ENCODE measurements at regions not wholly inside any gene's neighbourhood (a gene's known extent, or its start where the extent isn't known, plus 50 kb on each side); places are given as distances from the start of the nearest gene placed in this dataset.

DNA sequence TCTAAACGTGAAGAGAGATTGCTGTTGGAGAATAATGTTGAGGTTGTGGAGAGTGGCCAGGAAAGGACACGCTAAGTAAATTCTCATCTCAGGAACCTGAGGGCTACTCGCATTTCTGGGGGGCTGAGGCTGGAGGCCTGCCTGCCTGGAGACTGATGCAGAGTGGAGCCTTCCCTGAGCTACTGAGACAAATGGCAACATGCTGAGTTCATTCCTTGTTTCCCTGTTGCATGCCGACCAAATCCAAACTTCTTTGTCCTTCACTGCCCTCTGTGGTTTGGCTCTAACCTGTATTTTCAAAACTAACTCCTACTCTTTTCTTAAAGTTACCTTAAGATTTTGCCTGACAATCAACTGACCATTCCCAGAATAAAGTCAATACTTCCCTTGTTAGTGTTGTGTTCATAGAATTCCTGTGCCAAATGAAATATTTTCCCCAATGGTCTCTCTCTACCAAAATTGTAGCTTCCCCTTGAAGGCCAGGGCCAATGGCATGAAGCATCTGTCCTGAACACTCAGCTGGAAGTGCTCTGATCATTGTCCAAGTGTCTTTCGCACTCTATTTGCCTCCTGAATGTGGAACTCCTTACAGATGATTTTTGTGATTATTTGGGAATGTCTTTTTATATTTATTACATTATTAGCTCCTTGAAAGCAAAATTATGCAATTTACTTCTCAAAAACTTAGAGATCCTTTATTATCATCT, 1085.6 kb downstream of the SOCS6 start:
- no peak for ATAC-seq (ENCODE audit: low read depth)
- H3K27ac ChIP-seq (ENCODE audit: poor library complexity, severe bottlenecking): no peak overlapping the region
- H3K27me3 ChIP-seq (ENCODE audit: insufficient read depth, poor library complexity, severe bottlenecking): no peaks in the 10 kb centered on the region
- DNase-seq (ENCODE audit: low spot score): no peak
- H3K9me3 ChIP-seq (ENCODE audit: severe bottlenecking): no peaks in the 10 kb centered on the region
- H3K4me1 ChIP-seq (ENCODE audit: insufficient read depth, poor library complexity, severe bottlenecking): no peaks in the 10 kb centered on the region
- TF ChIP-seq, protein P1, sequence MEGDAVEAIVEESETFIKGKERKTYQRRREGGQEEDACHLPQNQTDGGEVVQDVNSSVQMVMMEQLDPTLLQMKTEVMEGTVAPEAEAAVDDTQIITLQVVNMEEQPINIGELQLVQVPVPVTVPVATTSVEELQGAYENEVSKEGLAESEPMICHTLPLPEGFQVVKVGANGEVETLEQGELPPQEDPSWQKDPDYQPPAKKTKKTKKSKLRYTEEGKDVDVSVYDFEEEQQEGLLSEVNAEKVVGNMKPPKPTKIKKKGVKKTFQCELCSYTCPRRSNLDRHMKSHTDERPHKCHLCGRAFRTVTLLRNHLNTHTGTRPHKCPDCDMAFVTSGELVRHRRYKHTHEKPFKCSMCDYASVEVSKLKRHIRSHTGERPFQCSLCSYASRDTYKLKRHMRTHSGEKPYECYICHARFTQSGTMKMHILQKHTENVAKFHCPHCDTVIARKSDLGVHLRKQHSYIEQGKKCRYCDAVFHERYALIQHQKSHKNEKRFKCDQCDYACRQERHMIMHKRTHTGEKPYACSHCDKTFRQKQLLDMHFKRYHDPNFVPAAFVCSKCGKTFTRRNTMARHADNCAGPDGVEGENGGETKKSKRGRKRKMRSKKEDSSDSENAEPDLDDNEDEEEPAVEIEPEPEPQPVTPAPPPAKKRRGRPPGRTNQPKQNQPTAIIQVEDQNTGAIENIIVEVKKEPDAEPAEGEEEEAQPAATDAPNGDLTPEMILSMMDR (IDR thresholded peaks at IDR 0.05; ENCODE audit: poor library complexity, severe bottlenecking): no peak
- no peaks in the 10 kb centered on the region for H3K36me3 ChIP-seq (ENCODE audit: low read depth)
- H3K4me3 ChIP-seq (ENCODE audit: severe bottlenecking): no peak overlapping the region

DNA sequence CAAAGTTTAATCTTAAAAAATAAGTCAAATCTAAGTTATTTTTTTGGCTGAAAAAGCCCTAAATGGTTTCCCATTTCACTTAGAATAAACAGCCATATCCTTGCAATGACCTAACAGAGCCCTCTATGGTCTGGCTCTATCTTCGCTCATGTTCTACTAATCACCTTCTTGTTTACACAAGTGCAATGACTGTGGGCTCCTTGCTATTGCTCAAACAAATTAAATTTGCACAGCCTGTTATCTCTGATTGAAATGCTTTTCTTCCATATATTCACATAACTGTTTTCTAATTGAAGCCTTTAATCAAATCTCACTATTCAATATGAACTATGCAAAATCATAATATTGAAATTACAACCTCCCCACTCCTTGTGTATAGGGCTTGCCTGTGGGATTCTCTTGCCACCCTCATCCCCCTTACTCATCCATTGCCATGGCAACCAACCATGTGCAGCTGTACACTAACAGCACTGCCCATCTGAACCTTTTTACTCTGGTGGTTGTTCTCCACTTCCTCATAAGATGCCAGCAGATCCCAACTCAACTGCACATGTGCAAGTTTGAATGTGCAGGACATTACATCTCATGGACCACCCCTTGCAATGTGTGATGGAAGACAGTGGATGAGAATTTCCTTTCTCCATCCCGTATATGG, 1083.2 kb downstream of the SOCS6 start:
- TF ChIP-seq, protein P1 (IDR thresholded peaks at IDR 0.05; ENCODE audit: poor library complexity, severe bottlenecking): no peak
- H3K27ac ChIP-seq (ENCODE audit: poor library complexity, severe bottlenecking): no peak overlapping the region
- DNase-seq (ENCODE audit: low spot score) (no peak), ATAC-seq (ENCODE audit: low read depth) (no peak)
- H3K27me3 ChIP-seq (ENCODE audit: insufficient read depth, poor library complexity, severe bottlenecking): no peaks in the 10 kb centered on the region
- no peaks in the 10 kb centered on the region for H3K9me3 ChIP-seq (ENCODE audit: severe bottlenecking)
- no peaks in the 10 kb centered on the region for H3K36me3 ChIP-seq (ENCODE audit: low read depth)
- no peak overlapping the region for H3K4me3 ChIP-seq (ENCODE audit: severe bottlenecking)
- no peaks in the 10 kb centered on the region for H3K4me1 ChIP-seq (ENCODE audit: insufficient read depth, poor library complexity, severe bottlenecking)

DNA sequence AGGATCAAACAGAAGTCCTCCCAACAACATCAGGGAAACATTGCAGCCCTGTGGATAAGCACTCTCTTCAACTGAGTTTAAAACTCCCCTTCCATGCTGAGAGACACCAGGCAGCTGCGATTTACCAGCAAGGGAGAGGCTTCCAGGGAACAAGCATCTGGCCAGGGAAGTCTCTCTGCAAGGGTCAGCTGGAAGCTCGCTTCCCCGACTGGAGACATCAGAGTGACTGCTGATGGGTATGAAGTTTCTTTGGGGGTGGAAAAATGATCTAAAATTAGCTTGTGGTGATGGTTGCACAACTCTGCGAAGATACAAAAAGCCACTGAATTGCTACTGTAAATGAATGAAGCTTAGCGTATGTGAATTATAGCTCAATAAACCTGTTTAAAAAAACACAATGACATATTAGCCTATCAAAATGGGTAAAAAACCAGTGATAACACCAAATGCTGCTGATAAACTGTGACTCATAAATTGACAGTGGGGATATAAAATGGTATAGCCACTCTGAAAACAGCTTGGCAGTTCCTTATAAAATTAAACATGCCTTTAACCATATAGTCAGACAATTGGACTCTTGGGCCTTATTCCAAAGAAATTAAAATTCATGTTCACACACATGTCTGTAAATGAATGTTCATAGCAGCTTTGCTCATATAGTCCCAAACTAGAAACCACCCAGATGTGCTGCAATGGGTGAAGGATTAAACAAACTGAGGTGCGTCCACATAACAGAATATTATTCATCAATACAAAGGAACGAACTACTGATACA, 1082.0 kb downstream of the SOCS6 start:
- Histone ChIP-seq H3K36me3 (ENCODE audit: low read depth) (no peaks in the 10 kb centered on the region), H3K9me3 (ENCODE audit: severe bottlenecking) (no peaks in the 10 kb centered on the region), H3K4me3 (ENCODE audit: severe bottlenecking) (no peak overlapping the region), H3K4me1 (ENCODE audit: insufficient read depth, poor library complexity, severe bottlenecking) (no peaks in the 10 kb centered on the region), H3K27me3 (ENCODE audit: insufficient read depth, poor library complexity, severe bottlenecking) (no peaks in the 10 kb centered on the region), H3K27ac (ENCODE audit: poor library complexity, severe bottlenecking) (no peak overlapping the region)
- TF ChIP-seq, protein P1 (IDR thresholded peaks at IDR 0.05; ENCODE audit: poor library complexity, severe bottlenecking): no peak
- ATAC-seq (ENCODE audit: low read depth): no peak
- DNase-seq (ENCODE audit: low spot score): no peak

DNA sequence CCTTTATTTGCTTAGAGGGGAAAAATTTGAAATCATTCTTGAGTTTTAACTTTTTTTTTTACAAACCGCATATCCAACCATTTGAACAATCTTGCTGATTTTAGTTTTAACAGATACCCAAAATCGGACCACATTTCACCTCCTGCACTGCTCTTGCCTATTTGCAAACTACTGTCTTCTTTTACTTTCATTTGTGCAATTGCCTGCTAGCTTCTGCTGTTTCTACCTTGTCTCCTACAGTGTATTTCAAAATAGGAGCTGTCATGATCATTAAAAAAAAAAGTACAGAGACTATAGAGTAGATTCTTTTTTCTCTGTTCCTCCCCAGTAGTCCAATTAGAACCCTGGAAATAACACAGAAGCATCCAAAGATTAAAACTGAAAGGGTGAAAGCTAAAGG, 1081.2 kb downstream of the SOCS6 start:
- TF ChIP-seq, protein P1 (IDR thresholded peaks at IDR 0.05; ENCODE audit: poor library complexity, severe bottlenecking): no peak
- no peak for DNase-seq (ENCODE audit: low spot score)
- Histone ChIP-seq H3K4me1 (ENCODE audit: insufficient read depth, poor library complexity, severe bottlenecking) (no peaks in the 10 kb centered on the region), H3K27ac (ENCODE audit: poor library complexity, severe bottlenecking) (no peak overlapping the region), H3K4me3 (ENCODE audit: severe bottlenecking) (no peak overlapping the region), H3K36me3 (ENCODE audit: low read depth) (no peaks in the 10 kb centered on the region), H3K27me3 (ENCODE audit: insufficient read depth, poor library complexity, severe bottlenecking) (no peaks in the 10 kb centered on the region), H3K9me3 (ENCODE audit: severe bottlenecking) (no peaks in the 10 kb centered on the region)
- ATAC-seq (ENCODE audit: low read depth): no peak
